Activated CD4-positive, alpha-beta T cell treated with anti-CD3 and anti-CD28 coated beads, Interleukin-2, amount 10 ng/mL, durations not matched to agents 24 days and 14 days (primary cell): ENCODE measurements at regions not wholly inside any gene's neighbourhood (a gene's known extent, or its start where the extent isn't known, plus 50 kb on each side); places are given as distances from the start of the nearest gene placed in this dataset.

Source experiments
- DNase-seq: peaks from one replicate; pipeline ENCODE4 v3.0.0; 2022
- H3K27ac Mint-ChIP-seq: one replicate; pipeline ENCODE4 v1.8.0; 2022; ENCODE audit warnings: mild to moderate bottlenecking, mixed read lengths
- H3K27me3 Mint-ChIP-seq: one replicate; pipeline ENCODE4 v1.8.0; 2022; ENCODE audit warnings: mixed read lengths
- H3K36me3 Mint-ChIP-seq: one replicate; pipeline ENCODE4 v1.8.0; 2022; ENCODE audit warnings: low read depth, mild to moderate bottlenecking, mixed read lengths
- H3K4me1 Mint-ChIP-seq: one replicate; pipeline ENCODE4 v1.8.0; 2021; ENCODE audit warnings: mixed read lengths
- H3K4me3 Mint-ChIP-seq: one replicate; pipeline ENCODE4 v1.8.0; 2022; ENCODE audit warnings: mild to moderate bottlenecking, moderate library complexity, mixed read lengths
- H3K9me3 Mint-ChIP-seq: one replicate; pipeline ENCODE4 v1.8.0; 2021; ENCODE audit warnings: mixed read lengths
- intact Hi-C: fragments of 100-400 bp; cut with micrococcal nuclease; formaldehyde crosslinking; loops from one replicate; pipeline ENCODE4 v1.15.1; 2023

- no peak overlapping the region for H3K27ac Mint-ChIP-seq
- no peak overlapping the region for H3K4me3 Mint-ChIP-seq
- peaks cover 8% of the 10 kb centered on the region for H3K4me1 Mint-ChIP-seq
- H3K27me3 Mint-ChIP-seq: no peaks in the 10 kb centered on the region
- intact Hi-C loops: no loop called here
- peaks cover 3% of the 10 kb centered on the region for H3K36me3 Mint-ChIP-seq
- no peak for DNase-seq
- peaks cover 8% of the 10 kb centered on the region for H3K9me3 Mint-ChIP-seq
These were observed 301.9 kb downstream of the SOX9 start for GRCh38 chr17:72422505-72423285.

- Mint-ChIP-seq H3K27ac (no peak overlapping the region), H3K4me3 (no peak overlapping the region), H3K27me3 (no peaks in the 10 kb centered on the region), H3K4me1 (peaks cover 8% of the 10 kb centered on the region), H3K36me3 (peaks cover 1% of the 10 kb centered on the region), H3K9me3 (peaks cover 5% of the 10 kb centered on the region)
- no peak for DNase-seq
- intact Hi-C loops: no loop called here
These were observed 302.4 kb downstream of the SOX9 start for GRCh38 chr17:72423286-72423589.

- no peak for DNase-seq
- Mint-ChIP-seq H3K4me3 (no peak overlapping the region), H3K27ac (no peak overlapping the region), H3K27me3 (no peaks in the 10 kb centered on the region), H3K9me3 (peaks cover 3% of the 10 kb centered on the region), H3K36me3 (no peaks in the 10 kb centered on the region), H3K4me1 (peaks cover 8% of the 10 kb centered on the region)
- intact Hi-C loops: no loop called here
These were observed 302.9 kb downstream of the SOX9 start for GRCh38 chr17:72423718-72424117.

- Mint-ChIP-seq H3K27me3 (no peaks in the 10 kb centered on the region), H3K36me3 (no peaks in the 10 kb centered on the region), H3K27ac (no peak overlapping the region), H3K9me3 (no peaks in the 10 kb centered on the region), H3K4me3 (no peak overlapping the region), H3K4me1 (peaks cover 8% of the 10 kb centered on the region)
- intact Hi-C loops: no loop called here
- no peak for DNase-seq
These were observed 303.8 kb downstream of the SOX9 start for GRCh38 chr17:72424505-72425117.

- intact Hi-C loops: no loop called here
- DNase-seq: no peak
- H3K27ac Mint-ChIP-seq: no peak overlapping the region
- H3K4me3 Mint-ChIP-seq: no peak overlapping the region
- peaks cover 8% of the 10 kb centered on the region for H3K4me1 Mint-ChIP-seq
- H3K36me3 Mint-ChIP-seq: no peaks in the 10 kb centered on the region
- no peaks in the 10 kb centered on the region for H3K9me3 Mint-ChIP-seq
- H3K27me3 Mint-ChIP-seq: no peaks in the 10 kb centered on the region
These were observed 304.4 kb downstream of the SOX9 start for GRCh38 chr17:72425133-72425793.

GRCh38 chr17:72425794-72426168 lies 305.0 kb downstream of the SOX9 start:
- Mint-ChIP-seq H3K9me3 (no peaks in the 10 kb centered on the region), H3K27me3 (no peaks in the 10 kb centered on the region), H3K36me3 (no peaks in the 10 kb centered on the region), H3K4me3 (no peak overlapping the region), H3K4me1 (peaks cover 7% of the 10 kb centered on the region), H3K27ac (no peak overlapping the region)
- no peak for DNase-seq
- intact Hi-C loops: no loop called here

- Mint-ChIP-seq H3K27me3 (no peaks in the 10 kb centered on the region), H3K4me1 (peaks cover 4% of the 10 kb centered on the region), H3K9me3 (no peaks in the 10 kb centered on the region), H3K36me3 (no peaks in the 10 kb centered on the region), H3K27ac (no peak overlapping the region), H3K4me3 (no peak overlapping the region)
- no peak for DNase-seq
- intact Hi-C loops: no loop called here
These were observed 305.5 kb downstream of the SOX9 start for GRCh38 chr17:72426321-72426720.

- no peaks in the 10 kb centered on the region for H3K36me3 Mint-ChIP-seq
- intact Hi-C loops: no loop called here
These were observed 306.3 kb downstream of the SOX9 start for GRCh38 chr17:72426948-72427760.

GRCh38 chr17:72427761-72428109 lies 306.9 kb downstream of the SOX9 start:
- Mint-ChIP-seq H3K36me3 (no peaks in the 10 kb centered on the region), H3K4me3 (no peak overlapping the region), H3K27me3 (peaks cover 2% of the 10 kb centered on the region), H3K9me3 (no peaks in the 10 kb centered on the region), H3K4me1 (no peaks in the 10 kb centered on the region), H3K27ac (no peak overlapping the region)
- DNase-seq: no peak
- intact Hi-C loops: no loop called here

More at GRCh38 chr17:72426948-72427760, 306.3 kb downstream of the SOX9 start:
- Mint-ChIP-seq H3K4me3 (no peak overlapping the region), H3K4me1 (no peaks in the 10 kb centered on the region), H3K27ac (no peak overlapping the region), H3K9me3 (no peaks in the 10 kb centered on the region), H3K27me3 (no peaks in the 10 kb centered on the region)
- DNase-seq: no peak

- H3K36me3 Mint-ChIP-seq: no peaks in the 10 kb centered on the region
- no peak for DNase-seq
- H3K9me3 Mint-ChIP-seq: no peaks in the 10 kb centered on the region
- no peaks in the 10 kb centered on the region for H3K4me1 Mint-ChIP-seq
- intact Hi-C loops: no loop called here
- peaks cover 2% of the 10 kb centered on the region for H3K27me3 Mint-ChIP-seq
- H3K27ac Mint-ChIP-seq: no peak overlapping the region
- H3K4me3 Mint-ChIP-seq: no peak overlapping the region
These were observed 308.3 kb downstream of the SOX9 start for GRCh38 chr17:72429066-72429638.

GRCh38 chr17:72430611-72431432 lies 310.0 kb downstream of the SOX9 start:
- Mint-ChIP-seq H3K4me3 (no peak overlapping the region), H3K27me3 (peaks cover 2% of the 10 kb centered on the region), H3K27ac (no peak overlapping the region), H3K4me1 (no peaks in the 10 kb centered on the region), H3K36me3 (no peaks in the 10 kb centered on the region), H3K9me3 (no peaks in the 10 kb centered on the region)
- intact Hi-C loops: no loop called here
- DNase-seq: no peak

- no peak overlapping the region for H3K27ac Mint-ChIP-seq
- H3K36me3 Mint-ChIP-seq: no peaks in the 10 kb centered on the region
- DNase-seq: no peak
- no peaks in the 10 kb centered on the region for H3K9me3 Mint-ChIP-seq
- no peaks in the 10 kb centered on the region for H3K4me1 Mint-ChIP-seq
- no peak overlapping the region for H3K4me3 Mint-ChIP-seq
- peaks cover 2% of the 10 kb centered on the region for H3K27me3 Mint-ChIP-seq
- intact Hi-C loops: no loop called here
These were observed 311.4 kb downstream of the SOX9 start for GRCh38 chr17:72432143-72432621.

GRCh38 chr17:72432881-72433280 lies 312.1 kb downstream of the SOX9 start:
- no peak for DNase-seq
- H3K27me3 Mint-ChIP-seq: peaks cover 2% of the 10 kb centered on the region
- no peak overlapping the region for H3K27ac Mint-ChIP-seq
- no peaks in the 10 kb centered on the region for H3K4me1 Mint-ChIP-seq
- no peaks in the 10 kb centered on the region for H3K9me3 Mint-ChIP-seq
- intact Hi-C loops: no loop called here
- no peak overlapping the region for H3K4me3 Mint-ChIP-seq
- H3K36me3 Mint-ChIP-seq: no peaks in the 10 kb centered on the region
